Testis (tissue), 2 donors: ENCODE measurements at regions not wholly inside any gene's neighbourhood (a gene's known extent, or its start where the extent isn't known, plus 50 kb on each side); places are given as distances from the start of the nearest gene placed in this dataset.

ENCODE experiments used
- POLR2A ChIP-seq: fragments of 450-650 bp; IDR thresholded peaks from one replicate; pipeline ENCODE4 v1.6.1; 2017; ENCODE audit warnings: antibody characterized with exemption, mild to moderate bottlenecking, moderate library complexity
- TF ChIP-seq, protein P1 (sequence below), 3 experiments: fragments of 450-650 bp in 2 of 3; fragments of 200-600 bp in 1 of 3; sonication (generic) in 1 of 3; IDR thresholded peaks; one replicate each; pipeline ENCODE4 v1.5.1; 2016 to 2019; ENCODE audit warnings: antibody characterized with exemption in 3 of 3, mild to moderate bottlenecking in 2 of 3, moderate library complexity in 1 of 3

DNA sequence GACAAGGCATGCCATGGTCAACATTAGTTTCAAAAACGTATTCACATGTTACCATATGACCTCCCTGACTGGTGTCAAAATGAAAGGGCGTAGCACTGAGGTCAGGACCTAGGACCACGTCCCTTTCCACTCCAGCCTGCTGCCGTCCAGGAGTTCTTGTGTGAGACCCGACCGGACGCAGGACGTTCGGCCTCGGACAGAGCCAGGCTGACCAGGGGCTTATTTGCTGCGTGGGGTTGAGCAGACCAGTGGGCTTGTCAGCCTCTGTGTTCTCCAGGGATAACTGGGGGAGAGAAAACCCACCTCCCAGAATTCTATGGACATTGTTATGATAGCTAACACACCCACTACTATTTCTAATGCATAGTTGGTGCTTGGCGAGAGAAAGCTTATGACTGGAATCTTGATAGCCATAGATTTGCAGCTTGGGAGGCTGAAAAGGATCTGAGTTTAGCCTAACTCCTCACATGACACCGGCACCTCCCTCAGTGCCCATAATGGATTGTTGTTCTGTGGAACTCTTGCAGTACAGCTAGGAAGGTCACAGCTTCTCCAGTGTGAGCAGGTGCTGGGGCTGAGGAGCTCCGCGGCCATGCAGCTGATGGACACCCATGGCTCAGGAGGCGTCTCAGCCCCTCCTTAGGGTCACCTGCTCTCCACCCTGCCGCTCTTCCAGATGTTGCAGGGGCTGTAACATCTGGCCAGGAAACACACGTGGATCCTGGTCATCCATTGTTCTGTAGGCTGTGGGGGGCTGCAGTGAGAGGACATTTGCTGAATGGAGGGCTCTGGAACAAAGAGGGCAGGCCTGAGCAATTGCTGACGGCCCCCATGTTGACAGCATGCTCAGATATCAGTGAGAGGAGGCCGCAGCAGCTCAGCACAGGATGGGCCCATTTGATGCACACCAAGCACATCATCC is 368.4 kb downstream of the IRX2 start:
- TF ChIP-seq, protein P1, sequence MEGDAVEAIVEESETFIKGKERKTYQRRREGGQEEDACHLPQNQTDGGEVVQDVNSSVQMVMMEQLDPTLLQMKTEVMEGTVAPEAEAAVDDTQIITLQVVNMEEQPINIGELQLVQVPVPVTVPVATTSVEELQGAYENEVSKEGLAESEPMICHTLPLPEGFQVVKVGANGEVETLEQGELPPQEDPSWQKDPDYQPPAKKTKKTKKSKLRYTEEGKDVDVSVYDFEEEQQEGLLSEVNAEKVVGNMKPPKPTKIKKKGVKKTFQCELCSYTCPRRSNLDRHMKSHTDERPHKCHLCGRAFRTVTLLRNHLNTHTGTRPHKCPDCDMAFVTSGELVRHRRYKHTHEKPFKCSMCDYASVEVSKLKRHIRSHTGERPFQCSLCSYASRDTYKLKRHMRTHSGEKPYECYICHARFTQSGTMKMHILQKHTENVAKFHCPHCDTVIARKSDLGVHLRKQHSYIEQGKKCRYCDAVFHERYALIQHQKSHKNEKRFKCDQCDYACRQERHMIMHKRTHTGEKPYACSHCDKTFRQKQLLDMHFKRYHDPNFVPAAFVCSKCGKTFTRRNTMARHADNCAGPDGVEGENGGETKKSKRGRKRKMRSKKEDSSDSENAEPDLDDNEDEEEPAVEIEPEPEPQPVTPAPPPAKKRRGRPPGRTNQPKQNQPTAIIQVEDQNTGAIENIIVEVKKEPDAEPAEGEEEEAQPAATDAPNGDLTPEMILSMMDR (IDR thresholded peaks at IDR 0.05), result no peak
- TF ChIP-seq POLR2A, result no peak
